Progenitor cell of endocrine pancreas (in vitro differentiated cells): ENCODE measurements at regions not wholly inside any gene's neighbourhood (a gene's known extent, or its start where the extent isn't known, plus 50 kb on each side); places are given as distances from the start of the nearest gene placed in this dataset.
A peak's percentile ranks its signal among the peaks of the same experiment; 100 is the strongest.

Source experiments
- DNase-seq: peaks from one replicate; pipeline ENCODE4 v3.0.0; 2021; ENCODE audit warnings: low spot score; ENCODE audit not compliant: unreplicated experiment
- H3K27ac Mint-ChIP-seq: 2 replicates; pipeline ENCODE4 v1.8.0; 2021; ENCODE audit warnings: mild to moderate bottlenecking, moderate library complexity, mixed read lengths
- H3K27me3 Mint-ChIP-seq: 2 replicates; pipeline ENCODE4 v1.8.0; 2021; ENCODE audit warnings: mixed read lengths
- H3K36me3 Mint-ChIP-seq: 2 replicates; pipeline ENCODE4 v1.8.0; 2022; ENCODE audit warnings: mixed read lengths; ENCODE audit not compliant: insufficient read depth
- H3K4me1 Mint-ChIP-seq: 2 replicates; pipeline ENCODE4 v1.8.0; 2021; ENCODE audit warnings: low read depth, mixed read lengths
- H3K4me3 Mint-ChIP-seq: 2 replicates; pipeline ENCODE4 v1.8.0; 2021; ENCODE audit warnings: low read depth, mild to moderate bottlenecking, moderate library complexity, mixed read lengths
- H3K9me3 Mint-ChIP-seq: 2 replicates; pipeline ENCODE4 v1.8.0; 2021; ENCODE audit warnings: low read depth, mixed read lengths
- TF ChIP-seq, protein P1 (sequence below): fragments of 200-600 bp; sonication (generic); IDR thresholded peaks from one replicate; pipeline ENCODE4 v1.5.0; 2021; ENCODE audit warnings: antibody characterized with exemption, mild to moderate bottlenecking; ENCODE audit not compliant: unreplicated experiment

DNA sequence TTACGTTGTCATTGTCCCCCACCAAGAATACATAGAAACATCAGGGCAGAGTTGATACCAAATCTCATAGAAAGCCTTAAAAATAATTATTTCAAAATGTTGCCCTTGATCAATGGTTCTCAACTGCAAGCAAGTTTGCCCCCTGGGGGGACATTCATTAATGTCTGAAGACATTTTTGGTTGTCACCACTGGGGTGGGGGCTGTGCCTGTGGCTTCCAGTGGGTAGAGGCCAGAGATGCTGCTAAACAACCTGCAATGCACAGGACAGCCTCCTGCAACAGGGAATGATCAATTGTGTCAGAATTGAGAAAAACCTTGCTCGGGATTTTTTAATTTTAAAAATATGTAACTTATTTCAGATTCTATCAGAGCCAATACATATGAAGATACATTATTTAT is 130.6 kb upstream of the DOK5 start:
- Mint-ChIP-seq H3K27me3 (no peaks in the 10 kb centered on the region), H3K4me1 (peaks cover 15% of the 10 kb centered on the region), H3K9me3 (no peaks in the 10 kb centered on the region), H3K4me3 (no peak overlapping the region), H3K36me3 (no peaks in the 10 kb centered on the region), H3K27ac (no peak overlapping the region)
- TF ChIP-seq, protein P1, sequence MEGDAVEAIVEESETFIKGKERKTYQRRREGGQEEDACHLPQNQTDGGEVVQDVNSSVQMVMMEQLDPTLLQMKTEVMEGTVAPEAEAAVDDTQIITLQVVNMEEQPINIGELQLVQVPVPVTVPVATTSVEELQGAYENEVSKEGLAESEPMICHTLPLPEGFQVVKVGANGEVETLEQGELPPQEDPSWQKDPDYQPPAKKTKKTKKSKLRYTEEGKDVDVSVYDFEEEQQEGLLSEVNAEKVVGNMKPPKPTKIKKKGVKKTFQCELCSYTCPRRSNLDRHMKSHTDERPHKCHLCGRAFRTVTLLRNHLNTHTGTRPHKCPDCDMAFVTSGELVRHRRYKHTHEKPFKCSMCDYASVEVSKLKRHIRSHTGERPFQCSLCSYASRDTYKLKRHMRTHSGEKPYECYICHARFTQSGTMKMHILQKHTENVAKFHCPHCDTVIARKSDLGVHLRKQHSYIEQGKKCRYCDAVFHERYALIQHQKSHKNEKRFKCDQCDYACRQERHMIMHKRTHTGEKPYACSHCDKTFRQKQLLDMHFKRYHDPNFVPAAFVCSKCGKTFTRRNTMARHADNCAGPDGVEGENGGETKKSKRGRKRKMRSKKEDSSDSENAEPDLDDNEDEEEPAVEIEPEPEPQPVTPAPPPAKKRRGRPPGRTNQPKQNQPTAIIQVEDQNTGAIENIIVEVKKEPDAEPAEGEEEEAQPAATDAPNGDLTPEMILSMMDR: no peak
- no peak for DNase-seq

DNA sequence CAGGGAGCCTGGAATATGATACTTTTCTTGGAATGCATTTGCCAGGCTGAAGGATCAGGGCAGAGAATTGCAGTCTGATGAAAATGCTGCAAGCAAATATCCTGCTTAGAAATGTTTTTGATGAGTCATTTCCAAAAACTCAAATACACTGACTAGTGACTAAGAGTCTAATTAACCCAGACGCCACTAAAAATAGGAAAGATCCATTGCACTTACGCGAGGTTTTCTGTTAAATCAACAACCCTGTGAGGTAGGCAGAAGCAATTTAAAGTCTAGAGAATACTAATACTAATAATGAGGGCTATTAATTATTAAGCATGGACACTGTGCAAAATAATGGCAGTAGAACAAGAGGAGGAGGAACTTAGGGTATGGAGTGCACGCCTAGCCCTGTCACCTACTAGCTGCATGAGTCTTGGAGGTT is 130.1 kb upstream of the DOK5 start:
- Mint-ChIP-seq H3K27me3 (no peaks in the 10 kb centered on the region), H3K4me1 (peaks cover 13% of the 10 kb centered on the region), H3K36me3 (no peaks in the 10 kb centered on the region), H3K9me3 (no peaks in the 10 kb centered on the region), H3K27ac (no peak overlapping the region), H3K4me3 (no peak overlapping the region)
- TF ChIP-seq, protein P1: no peak
- no peak for DNase-seq

DNA sequence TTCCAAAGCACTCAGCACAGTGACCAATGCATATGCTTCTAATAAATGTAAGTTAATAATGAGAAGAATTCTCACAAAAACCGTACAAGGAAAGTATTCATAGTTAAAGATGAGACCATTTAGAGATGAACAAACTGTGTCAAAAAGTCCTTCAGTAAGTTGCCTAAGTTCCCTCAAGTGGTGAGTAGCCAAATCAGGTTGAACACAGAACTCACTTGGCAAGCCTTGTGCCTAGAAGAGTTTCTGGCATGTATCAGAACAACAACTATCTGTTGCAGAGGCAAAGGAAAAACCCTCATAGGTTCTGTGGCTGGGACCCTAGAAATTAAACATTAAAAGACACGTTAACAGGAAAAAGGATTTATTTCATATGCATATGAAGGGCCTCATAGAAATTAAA is 129.6 kb upstream of the DOK5 start:
- peaks cover 11% of the 10 kb centered on the region for H3K4me1 Mint-ChIP-seq
- TF ChIP-seq, protein P1: no peak
- H3K36me3 Mint-ChIP-seq: no peaks in the 10 kb centered on the region
- no peaks in the 10 kb centered on the region for H3K27me3 Mint-ChIP-seq
- H3K27ac Mint-ChIP-seq: no peak overlapping the region
- DNase-seq: no peak
- H3K9me3 Mint-ChIP-seq: no peaks in the 10 kb centered on the region
- no peak overlapping the region for H3K4me3 Mint-ChIP-seq

DNA sequence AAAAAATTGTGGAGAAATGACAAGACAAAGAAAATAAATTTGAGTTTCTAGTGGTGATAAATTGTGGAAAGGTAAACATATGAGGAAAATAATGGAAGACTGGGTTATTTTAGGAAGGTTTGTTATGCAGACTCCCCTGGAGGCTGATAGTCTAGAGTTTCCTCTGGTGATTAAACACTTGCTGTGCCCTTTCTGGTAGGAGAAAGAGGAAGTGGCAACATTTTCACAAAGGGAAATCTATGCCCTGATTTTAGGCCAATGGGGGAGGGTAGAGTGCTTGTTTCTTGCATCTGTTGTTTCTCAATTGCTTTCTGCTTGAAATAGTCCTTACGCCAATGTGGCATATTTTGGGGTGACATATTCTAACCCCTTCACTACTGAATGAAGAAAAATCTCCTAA is 129.1 kb upstream of the DOK5 start:
- H3K36me3 Mint-ChIP-seq: no peaks in the 10 kb centered on the region
- DNase-seq: no peak
- no peaks in the 10 kb centered on the region for H3K27me3 Mint-ChIP-seq
- H3K9me3 Mint-ChIP-seq: no peaks in the 10 kb centered on the region
- H3K4me3 Mint-ChIP-seq: no peak overlapping the region
- peaks cover 11% of the 10 kb centered on the region for H3K4me1 Mint-ChIP-seq
- no peak overlapping the region for H3K27ac Mint-ChIP-seq
- TF ChIP-seq, protein P1: no peak

DNA sequence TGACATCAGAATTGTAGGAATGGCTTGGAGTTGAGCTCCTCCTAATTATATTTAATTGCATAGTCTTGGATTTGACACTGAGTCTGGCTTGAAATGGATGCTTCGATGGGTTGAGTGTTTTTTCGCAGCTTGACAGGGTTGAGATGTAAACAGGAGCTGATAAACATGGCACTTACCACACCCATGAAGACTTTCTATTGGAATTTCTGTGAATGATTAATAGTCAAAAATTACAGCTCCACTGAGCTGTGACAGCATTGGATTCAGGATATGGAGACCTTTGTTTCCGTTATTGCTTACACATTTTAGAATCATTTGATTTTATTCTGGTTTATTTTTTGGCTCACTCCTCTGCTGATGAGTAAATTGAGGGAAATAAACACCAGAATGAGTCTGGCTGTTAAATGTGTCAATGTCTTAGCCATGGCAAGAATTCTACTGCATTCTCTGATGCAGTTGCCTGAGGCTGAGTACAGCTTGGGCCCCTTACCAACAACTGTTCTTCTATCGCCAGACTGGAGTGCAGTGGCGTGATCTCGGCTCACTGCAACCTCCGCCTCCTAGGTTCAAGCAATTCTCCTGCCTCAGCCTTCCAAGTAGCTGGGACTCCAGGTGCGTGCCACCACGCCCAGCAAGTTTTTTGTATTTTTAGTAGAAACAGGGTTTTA is 128.1 kb upstream of the DOK5 start:
- Mint-ChIP-seq H3K27me3 (no peaks in the 10 kb centered on the region), H3K4me3 (no peak overlapping the region), H3K4me1 (peaks cover 11% of the 10 kb centered on the region), H3K36me3 (no peaks in the 10 kb centered on the region), H3K9me3 (no peaks in the 10 kb centered on the region), H3K27ac (peak overlapping the region; percentile 18)
- TF ChIP-seq, protein P1: no peak
- DNase-seq: no peak
